Mesenchymal stem cell (in vitro differentiated cells and primary cell): ENCODE measurements at regions not wholly inside any gene's neighbourhood (a gene's known extent, or its start where the extent isn't known, plus 50 kb on each side); places are given as distances from the start of the nearest gene placed in this dataset.

Experiments used
- DNase-seq: peaks from one replicate; pipeline ENCODE4 v3.0.0-alpha.2; 2013
- H2AFZ ChIP-seq: one replicate; pipeline ENCODE4 v1.6.1; 2013; ENCODE audit warnings: low read depth, mild to moderate bottlenecking, control low read depth, inconsistent platforms, low read length, moderate library complexity
- H2AK5ac ChIP-seq: 2 replicates; pipeline ENCODE4 v1.6.1; 2013; ENCODE audit warnings: low read length, moderate library complexity, mild to moderate bottlenecking, inconsistent platforms; ENCODE audit not compliant: severe bottlenecking
- H2BK120ac ChIP-seq: one replicate; pipeline ENCODE4 v1.6.1; 2013; ENCODE audit warnings: low read depth, mild to moderate bottlenecking, inconsistent platforms, low read length, moderate library complexity
- H2BK12ac ChIP-seq, 2 experiments: one replicate each; pipeline ENCODE4 v1.6.1; 2013; ENCODE audit warnings: inconsistent platforms in 2 of 2, low read length in 2 of 2, mild to moderate bottlenecking in 2 of 2, moderate library complexity in 2 of 2, control low read depth in 1 of 2
- H2BK15ac ChIP-seq: one replicate; pipeline ENCODE4 v1.6.1; 2013; ENCODE audit warnings: mild to moderate bottlenecking, low read depth, inconsistent platforms; ENCODE audit not compliant: poor library complexity, severe bottlenecking
- H2BK5ac ChIP-seq: 2 replicates; pipeline ENCODE4 v1.6.1; 2013; ENCODE audit warnings: low read depth, mild to moderate bottlenecking, low read length, control low read depth, inconsistent platforms; ENCODE audit not compliant: poor library complexity, severe bottlenecking
- H3K14ac ChIP-seq, 2 experiments: one replicate each; pipeline ENCODE4 v1.6.1; 2013; ENCODE audit warnings: inconsistent platforms in 2 of 2, low read length in 2 of 2, control low read depth in 1 of 2, mild to moderate bottlenecking in 1 of 2, moderate library complexity in 1 of 2
- H3K18ac ChIP-seq, 2 experiments: one replicate each; pipeline ENCODE4 v1.6.1; 2013; ENCODE audit warnings: inconsistent platforms in 2 of 2, low read length in 2 of 2, control low read depth in 1 of 2, low read depth in 1 of 2, mild to moderate bottlenecking in 1 of 2
- H3K23ac ChIP-seq, 2 experiments: one replicate each; pipeline ENCODE4 v1.6.1; 2013; ENCODE audit warnings: inconsistent platforms in 2 of 2, low read length in 2 of 2, mild to moderate bottlenecking in 2 of 2, moderate library complexity in 2 of 2, control low read depth in 1 of 2
- H3K27ac ChIP-seq: 2 replicates; pipeline ENCODE4 v1.5.1; 2013; ENCODE audit warnings: mild to moderate bottlenecking, moderate library complexity, low read length, control low read depth, inconsistent platforms; ENCODE audit not compliant: poor library complexity, severe bottlenecking
- H3K27me3 ChIP-seq, 2 experiments: 2 replicates each; pipeline versions ENCODE4 v1.6.1 to v1.7.0; 2013; ENCODE audit warnings: low read length in 2 of 2, mild to moderate bottlenecking in 2 of 2, moderate library complexity in 2 of 2, control low read depth in 1 of 2, inconsistent platforms in 1 of 2; ENCODE audit not compliant: control insufficient read depth in 1 of 2, insufficient read depth in 1 of 2
- H3K36me3 ChIP-seq, 2 experiments: 2 replicates each; pipeline versions ENCODE4 v1.6.1 to v1.7.0; 2013; ENCODE audit warnings: low read length in 2 of 2, control low read depth in 1 of 2, inconsistent platforms in 1 of 2, low read depth in 1 of 2, mild to moderate bottlenecking in 1 of 2; ENCODE audit not compliant: insufficient read depth in 2 of 2, control insufficient read depth in 1 of 2
- H3K4ac ChIP-seq, 2 experiments: one replicate each; pipeline ENCODE4 v1.6.1; 2013; ENCODE audit warnings: inconsistent platforms in 2 of 2, low read length in 2 of 2, mild to moderate bottlenecking in 2 of 2, moderate library complexity in 2 of 2, control low read depth in 1 of 2, low read depth in 1 of 2
- H3K4me1 ChIP-seq: 2 replicates; pipeline ENCODE4 v1.6.1; 2013; ENCODE audit warnings: low read depth, low read length, control low read depth; ENCODE audit not compliant: control insufficient read depth, insufficient read depth
- H3K4me2 ChIP-seq: 2 replicates; pipeline ENCODE4 v1.6.1; 2013; ENCODE audit warnings: low read length, mild to moderate bottlenecking, inconsistent platforms; ENCODE audit not compliant: poor library complexity, severe bottlenecking
- H3K4me3 ChIP-seq, 2 experiments: 2 replicates each; pipeline versions ENCODE4 v1.5.1 to v1.7.0; 2013; ENCODE audit warnings: low read length in 2 of 2, mild to moderate bottlenecking in 2 of 2, control low read depth in 1 of 2, low read depth in 1 of 2; ENCODE audit not compliant: insufficient read depth in 1 of 2
- H3K79me1 ChIP-seq: replicated peaks from 2 replicates; pipeline ENCODE4 v1.6.1; 2013; ENCODE audit warnings: mild to moderate bottlenecking, control low read depth, low read length, inconsistent platforms; ENCODE audit not compliant: poor library complexity, severe bottlenecking
- H3K9ac ChIP-seq: 2 replicates; pipeline ENCODE4 v1.7.0; 2013; ENCODE audit warnings: mild to moderate bottlenecking, low read length, moderate library complexity
- H3K9me3 ChIP-seq: 2 replicates; pipeline ENCODE4 v1.7.0; 2013; ENCODE audit warnings: mild to moderate bottlenecking, low read length; ENCODE audit not compliant: control insufficient read depth
- H4K8ac ChIP-seq: one replicate; pipeline ENCODE4 v1.6.1; 2013; ENCODE audit warnings: inconsistent platforms, mild to moderate bottlenecking, low read length, moderate library complexity
- H4K91ac ChIP-seq: one replicate; pipeline ENCODE4 v1.6.1; 2013; ENCODE audit warnings: mild to moderate bottlenecking, low read length, inconsistent platforms
- WGBS: methylation state at CpG from one replicate; pipeline ENCODE4 v1.1.7; 2013; ENCODE audit warnings: mixed read lengths; 5-methylcytosine and 5-hydroxymethylcytosine counted together

DNA sequence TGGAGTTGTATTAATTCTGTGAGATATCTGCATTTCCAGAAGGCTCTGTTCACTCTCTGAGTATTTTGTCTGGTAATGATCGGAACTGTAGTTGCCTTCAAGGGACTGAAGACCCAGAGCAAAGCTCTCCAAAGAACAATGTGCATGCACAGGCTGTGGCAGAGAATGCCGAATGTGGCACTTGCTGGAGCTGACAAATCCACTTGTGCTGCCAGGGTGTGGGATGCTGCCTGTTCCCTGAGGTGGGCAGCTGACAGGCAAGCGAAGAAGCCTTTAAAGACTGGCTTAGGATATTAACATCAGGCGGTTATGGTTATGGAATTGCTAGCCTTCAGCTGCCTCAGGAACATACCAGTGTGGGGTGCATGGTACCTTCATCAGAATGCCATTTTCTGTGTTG lies 419.9 kb upstream of the ATP2B1 start:
- no peak for DNase-seq
- no peak overlapping the region for H2BK120ac ChIP-seq
- H2BK12ac ChIP-seq = no peak overlapping the region
- H3K36me3 ChIP-seq = no peaks in the 10 kb centered on the region
- H3K4me1 ChIP-seq = no peaks in the 10 kb centered on the region
- H3K4me2 ChIP-seq = no peak overlapping the region
- no peaks in the 10 kb centered on the region for H3K9me3 ChIP-seq
- no peaks in the 10 kb centered on the region for H3K27me3 ChIP-seq
- no peak overlapping the region for H3K23ac ChIP-seq
- H3K18ac ChIP-seq = no peak overlapping the region
- 71% methylated on average over 4 of the region's 4 CpGs for WGBS
- H3K4ac ChIP-seq = no peak overlapping the region
- H4K8ac ChIP-seq = no peak overlapping the region
- no peak overlapping the region for H2AFZ ChIP-seq
- no peak overlapping the region for H3K9ac ChIP-seq
- no peak overlapping the region for H3K27ac ChIP-seq
- H3K14ac ChIP-seq = no peak overlapping the region
- no peak overlapping the region for H4K91ac ChIP-seq
- no peak overlapping the region for H2BK5ac ChIP-seq
- H3K79me1 ChIP-seq = no peaks in the 10 kb centered on the region
- H2AK5ac ChIP-seq = no peak overlapping the region
- no peak overlapping the region for H3K4me3 ChIP-seq
- no peak overlapping the region for H2BK15ac ChIP-seq

- no peak for DNase-seq
- no peak overlapping the region for H3K4me2 ChIP-seq
- H2AFZ ChIP-seq = no peak overlapping the region
- no peak overlapping the region for H4K91ac ChIP-seq
- H2BK5ac ChIP-seq = no peak overlapping the region
- H4K8ac ChIP-seq = no peak overlapping the region
- no peaks in the 10 kb centered on the region for H3K4me1 ChIP-seq
- no peaks in the 10 kb centered on the region for H3K27me3 ChIP-seq
- H3K23ac ChIP-seq = no peak overlapping the region
- no peak overlapping the region for H3K4ac ChIP-seq
- no peak overlapping the region for H3K4me3 ChIP-seq
- H3K9ac ChIP-seq = no peak overlapping the region
- no peak overlapping the region for H3K14ac ChIP-seq
- H2BK12ac ChIP-seq = no peak overlapping the region
- H3K18ac ChIP-seq = no peak overlapping the region
- no peak overlapping the region for H3K27ac ChIP-seq
- no peak overlapping the region for H2BK15ac ChIP-seq
- peaks cover 9% of the 10 kb centered on the region for H3K9me3 ChIP-seq
- H2AK5ac ChIP-seq = no peak overlapping the region
- peaks cover 0 to 6% of the 10 kb centered on the region in 2 experiments for H3K36me3 ChIP-seq
- H2BK120ac ChIP-seq = no peak overlapping the region
- H3K79me1 ChIP-seq = no peaks in the 10 kb centered on the region
- 83% methylated on average over 1 of the region's 2 CpGs for WGBS
Measured at GRCh38 chr12:90126125-90126524, 417.5 kb upstream of the ATP2B1 start.

DNA sequence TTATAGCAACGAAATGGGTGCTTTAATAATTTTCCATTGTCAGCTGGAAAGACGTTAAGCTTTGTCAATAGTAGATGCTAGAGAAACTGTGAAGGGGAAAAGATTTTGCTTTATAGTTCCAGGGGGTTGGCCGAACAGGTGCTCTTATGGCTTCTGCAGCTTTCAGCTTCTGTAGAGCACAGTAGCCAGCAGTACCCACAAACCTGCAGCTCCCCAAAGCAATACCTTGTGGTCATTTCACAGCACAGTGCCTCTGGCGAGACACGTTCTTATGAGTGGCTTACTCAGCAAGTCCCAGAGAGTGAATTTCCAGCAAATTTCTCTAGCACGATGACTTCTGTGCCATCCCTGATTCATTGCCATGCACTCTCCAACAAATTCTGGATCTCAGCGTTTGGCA lies 416.3 kb upstream of the ATP2B1 start:
- Histone ChIP-seq H3K9me3 (peaks cover 20% of the 10 kb centered on the region), H3K4me3 (no peak overlapping the region), H3K4me1 (no peaks in the 10 kb centered on the region), H3K27ac (no peak overlapping the region), H3K36me3 (peaks cover 0 to 6% of the 10 kb centered on the region in 2 experiments), H3K4ac (no peak overlapping the region), H4K91ac (no peak overlapping the region), H2BK15ac (no peak overlapping the region), H4K8ac (no peak overlapping the region), H2BK5ac (no peak overlapping the region), H3K4me2 (no peak overlapping the region), H3K23ac (no peak overlapping the region), H3K18ac (no peak overlapping the region), H3K27me3 (no peaks in the 10 kb centered on the region), H2AFZ (no peak overlapping the region), H2BK12ac (no peak overlapping the region), H3K79me1 (no peaks in the 10 kb centered on the region), H2BK120ac (no peak overlapping the region), H2AK5ac (no peak overlapping the region), H3K14ac (no peak overlapping the region), H3K9ac (no peak overlapping the region)
- no peak for DNase-seq
- 92% methylated on average over 6 of the region's 7 CpGs for WGBS

- Histone ChIP-seq H3K27me3 (no peaks in the 10 kb centered on the region), H3K79me1 (no peaks in the 10 kb centered on the region), H3K4me3 (no peak overlapping the region), H2BK120ac (no peak overlapping the region), H3K4me2 (no peak overlapping the region), H3K27ac (no peak overlapping the region), H3K9ac (no peak overlapping the region), H2AK5ac (no peak overlapping the region), H4K8ac (no peak overlapping the region), H4K91ac (no peak overlapping the region), H3K36me3 (peaks cover 0 to 6% of the 10 kb centered on the region in 2 experiments), H3K9me3 (peaks cover 26% of the 10 kb centered on the region), H3K4ac (no peak overlapping the region), H3K4me1 (no peaks in the 10 kb centered on the region), H2BK12ac (no peak overlapping the region), H2AFZ (no peak overlapping the region), H2BK15ac (no peak overlapping the region), H3K18ac (no peak overlapping the region), H2BK5ac (no peak overlapping the region), H3K14ac (no peak overlapping the region), H3K23ac (no peak overlapping the region)
- no peak for DNase-seq
- 92% methylated on average over 2 of the region's 2 CpGs for WGBS
Measured at GRCh38 chr12:90124289-90124688, 415.7 kb upstream of the ATP2B1 start.
